ENCODE measurements at regions not wholly inside any gene's neighbourhood (a gene's known extent, or its start where the extent isn't known, plus 50 kb on each side); places are given as distances from the start of the nearest gene placed in this dataset.

DNA sequence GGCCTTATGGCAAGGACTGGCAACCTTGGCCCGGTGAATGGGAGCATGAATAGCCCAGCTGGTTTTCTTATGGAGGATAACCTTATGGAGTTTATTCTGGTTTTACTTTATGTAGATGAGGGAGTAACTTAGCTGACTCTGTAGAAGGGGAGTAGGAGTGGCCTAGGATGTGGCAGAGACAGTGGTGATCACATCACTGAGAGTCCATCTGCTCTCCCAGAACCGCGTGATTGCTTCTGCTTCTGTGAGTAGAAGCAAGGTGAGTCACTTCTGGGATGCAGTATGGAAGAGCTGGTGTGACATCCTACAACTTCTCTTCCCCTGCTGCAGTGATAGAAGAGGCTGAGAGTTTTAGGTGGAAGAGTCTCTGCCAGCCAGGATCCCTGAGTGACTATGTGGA is 129.2 kb downstream of the RPS24 start:
- Histone ChIP-seq H3K36me3 (ENCODE audit: insufficient read depth, low read length, poor library complexity, severe bottlenecking) (no peaks in the 10 kb centered on the region), H3K27ac (ENCODE audit: low read depth, low read length, poor library complexity, severe bottlenecking) (no peak overlapping the region), H3K4me3 (ENCODE audit: low read depth, low read length, poor library complexity, severe bottlenecking) (no peak overlapping the region), H3K27me3 (replicated peaks; ENCODE audit: insufficient read depth, low read depth, low read length, poor library complexity) (no peaks in the 10 kb centered on the region), H3K9me3 (ENCODE audit: low read depth, low read length, poor library complexity, severe bottlenecking) (no peaks in the 10 kb centered on the region), H3K4me1 (ENCODE audit: insufficient read depth, low read length, poor library complexity, severe bottlenecking) (no peaks in the 10 kb centered on the region)
- ChIA-PET POLR2A (ENCODE audit: low non-redundant PET) (no interaction called here), CTCF (no interaction called here)
- BruUV-seq (replicated peaks): no TSS peak
- TF ChIP-seq, protein P1, sequence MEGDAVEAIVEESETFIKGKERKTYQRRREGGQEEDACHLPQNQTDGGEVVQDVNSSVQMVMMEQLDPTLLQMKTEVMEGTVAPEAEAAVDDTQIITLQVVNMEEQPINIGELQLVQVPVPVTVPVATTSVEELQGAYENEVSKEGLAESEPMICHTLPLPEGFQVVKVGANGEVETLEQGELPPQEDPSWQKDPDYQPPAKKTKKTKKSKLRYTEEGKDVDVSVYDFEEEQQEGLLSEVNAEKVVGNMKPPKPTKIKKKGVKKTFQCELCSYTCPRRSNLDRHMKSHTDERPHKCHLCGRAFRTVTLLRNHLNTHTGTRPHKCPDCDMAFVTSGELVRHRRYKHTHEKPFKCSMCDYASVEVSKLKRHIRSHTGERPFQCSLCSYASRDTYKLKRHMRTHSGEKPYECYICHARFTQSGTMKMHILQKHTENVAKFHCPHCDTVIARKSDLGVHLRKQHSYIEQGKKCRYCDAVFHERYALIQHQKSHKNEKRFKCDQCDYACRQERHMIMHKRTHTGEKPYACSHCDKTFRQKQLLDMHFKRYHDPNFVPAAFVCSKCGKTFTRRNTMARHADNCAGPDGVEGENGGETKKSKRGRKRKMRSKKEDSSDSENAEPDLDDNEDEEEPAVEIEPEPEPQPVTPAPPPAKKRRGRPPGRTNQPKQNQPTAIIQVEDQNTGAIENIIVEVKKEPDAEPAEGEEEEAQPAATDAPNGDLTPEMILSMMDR (conservative IDR thresholded peaks at IDR 0.05; ENCODE audit: low read depth, low read length): no peak
- no peak for TF ChIP-seq EZH2 (IDR thresholded peaks at IDR 0.05; ENCODE audit: borderline replicate concordance, low read depth, low read length, poor library complexity, severe bottlenecking)
- intact Hi-C loops (cut with micrococcal nuclease; ENCODE audit: unreplicated experiment): no loop called here
- no peak for DNase-seq (ENCODE audit: low spot score)

- no TSS peak for BruUV-seq (replicated peaks)
- TF ChIP-seq, protein P1 (conservative IDR thresholded peaks at IDR 0.05; ENCODE audit: low read depth, low read length): no peak
- no peak for TF ChIP-seq EZH2 (IDR thresholded peaks at IDR 0.05; ENCODE audit: borderline replicate concordance, low read depth, low read length, poor library complexity, severe bottlenecking)
- CTCF ChIA-PET: no interaction called here
- DNase-seq (ENCODE audit: low spot score): no peak
- Histone ChIP-seq H3K36me3 (ENCODE audit: insufficient read depth, low read length, poor library complexity, severe bottlenecking) (no peaks in the 10 kb centered on the region), H3K9me3 (ENCODE audit: low read depth, low read length, poor library complexity, severe bottlenecking) (no peaks in the 10 kb centered on the region), H3K27me3 (replicated peaks; ENCODE audit: insufficient read depth, low read depth, low read length, poor library complexity) (no peaks in the 10 kb centered on the region), H3K4me1 (ENCODE audit: insufficient read depth, low read length, poor library complexity, severe bottlenecking) (no peaks in the 10 kb centered on the region), H3K27ac (ENCODE audit: low read depth, low read length, poor library complexity, severe bottlenecking) (no peak overlapping the region), H3K4me3 (ENCODE audit: low read depth, low read length, poor library complexity, severe bottlenecking) (no peak overlapping the region)
- POLR2A ChIA-PET (ENCODE audit: low non-redundant PET): no interaction called here
- intact Hi-C loops (cut with micrococcal nuclease; ENCODE audit: unreplicated experiment): no loop called here
These were observed 131.0 kb downstream of the RPS24 start for GRCh38 chr10:78164702-78165101.

GRCh38 chr10:78165172-78165571 is 131.5 kb downstream of the RPS24 start:
- DNase-seq (ENCODE audit: low spot score): no peak
- CTCF ChIA-PET: no interaction called here
- Histone ChIP-seq H3K36me3 (ENCODE audit: insufficient read depth, low read length, poor library complexity, severe bottlenecking) (no peaks in the 10 kb centered on the region), H3K4me1 (ENCODE audit: insufficient read depth, low read length, poor library complexity, severe bottlenecking) (no peaks in the 10 kb centered on the region), H3K9me3 (ENCODE audit: low read depth, low read length, poor library complexity, severe bottlenecking) (no peaks in the 10 kb centered on the region), H3K4me3 (ENCODE audit: low read depth, low read length, poor library complexity, severe bottlenecking) (no peak overlapping the region), H3K27me3 (replicated peaks; ENCODE audit: insufficient read depth, low read depth, low read length, poor library complexity) (no peaks in the 10 kb centered on the region), H3K27ac (ENCODE audit: low read depth, low read length, poor library complexity, severe bottlenecking) (no peak overlapping the region)
- intact Hi-C loops (cut with micrococcal nuclease; ENCODE audit: unreplicated experiment): no loop called here
- POLR2A ChIA-PET (ENCODE audit: low non-redundant PET): no interaction called here
- TF ChIP-seq, protein P1 (conservative IDR thresholded peaks at IDR 0.05; ENCODE audit: low read depth, low read length): no peak
- no peak for TF ChIP-seq EZH2 (IDR thresholded peaks at IDR 0.05; ENCODE audit: borderline replicate concordance, low read depth, low read length, poor library complexity, severe bottlenecking)
- no TSS peak for BruUV-seq (replicated peaks)
